Islet precursor cell (in vitro differentiated cells): ENCODE measurements at regions not wholly inside any gene's neighbourhood (a gene's known extent, or its start where the extent isn't known, plus 50 kb on each side); places are given as distances from the start of the nearest gene placed in this dataset.

Source experiments
- DNase-seq: peaks from one replicate; pipeline ENCODE4 v3.0.0-alpha.2; 2018

- DNase-seq: no peak
Measured at GRCh38 chr13:107223867-107224266, 655.9 kb upstream of the ARGLU1 start.

GRCh38 chr13:107222597-107222996 is 654.7 kb upstream of the ARGLU1 start:
- no peak for DNase-seq

GRCh38 chr13:107220245-107220644 is 652.3 kb upstream of the ARGLU1 start:
- no peak for DNase-seq

- no peak for DNase-seq
Measured at GRCh38 chr13:107217251-107217650, 649.3 kb upstream of the ARGLU1 start.

- no peak for DNase-seq
Measured at GRCh38 chr13:107216046-107216755, 648.3 kb upstream of the ARGLU1 start.

GRCh38 chr13:107211073-107211472 is 643.1 kb upstream of the ARGLU1 start:
- peak; percentile 89 for DNase-seq

GRCh38 chr13:107210723-107211030 is 642.7 kb upstream of the ARGLU1 start:
- no peak for DNase-seq

GRCh38 chr13:107209824-107210722 is 642.1 kb upstream of the ARGLU1 start:
- DNase-seq: no peak

- DNase-seq: no peak
Measured at GRCh38 chr13:107208889-107209288, 641.0 kb upstream of the ARGLU1 start.

- DNase-seq: peak; percentile 84
Measured at GRCh38 chr13:107205318-107206104, 637.6 kb upstream of the ARGLU1 start.

- DNase-seq: peak; percentile 76
Measured at GRCh38 chr13:107203146-107203847, 635.4 kb upstream of the ARGLU1 start.

- no peak for DNase-seq
Measured at GRCh38 chr13:107202371-107203023, 634.6 kb upstream of the ARGLU1 start.

GRCh38 chr13:107200491-107200890 is 632.6 kb upstream of the ARGLU1 start:
- DNase-seq: no peak

- DNase-seq: no peak
Measured at GRCh38 chr13:107192289-107192688, 624.4 kb upstream of the ARGLU1 start.

- DNase-seq: no peak
Measured at GRCh38 chr13:107190065-107190464, 622.1 kb upstream of the ARGLU1 start.

- DNase-seq: no peak
Measured at GRCh38 chr13:107185889-107186288, 618.0 kb upstream of the ARGLU1 start.

- no peak for DNase-seq
Measured at GRCh38 chr13:107170270-107170931, 602.5 kb upstream of the ARGLU1 start.

- no peak for DNase-seq
Measured at GRCh38 chr13:107157271-107157670, 589.3 kb upstream of the ARGLU1 start.

- no peak for DNase-seq
Measured at GRCh38 chr13:107144432-107144831, 576.5 kb upstream of the ARGLU1 start.

GRCh38 chr13:107141767-107142166 is 573.8 kb upstream of the ARGLU1 start:
- DNase-seq: no peak

- no peak for DNase-seq
Measured at GRCh38 chr13:107139006-107139405, 571.1 kb upstream of the ARGLU1 start.

- DNase-seq: no peak
Measured at GRCh38 chr13:107138486-107138885, 570.5 kb upstream of the ARGLU1 start.
